Neural crest cell (in vitro differentiated cells): ENCODE measurements at regions not wholly inside any gene's neighbourhood (a gene's known extent, or its start where the extent isn't known, plus 50 kb on each side); places are given as distances from the start of the nearest gene placed in this dataset.
"Not testable (repeated sequence)": the region's sequence is repeated elsewhere in the genome, so short reads cannot be mapped to it uniquely, and the experiment has no call there.

Source experiments
- DNase-seq: peaks from one replicate; pipeline ENCODE4 v3.0.0; 2021; ENCODE audit warnings: low read depth, mixed read lengths, low spot score
- H3K27ac Mint-ChIP-seq: one replicate; pipeline ENCODE4 v1.8.0; 2021; ENCODE audit warnings: mild to moderate bottlenecking, mixed read lengths; ENCODE audit not compliant: unreplicated experiment
- H3K27me3 Mint-ChIP-seq: 2 replicates; pipeline ENCODE4 v1.8.0; 2021; ENCODE audit warnings: low read depth, mild to moderate bottlenecking, mixed read lengths
- H3K36me3 Mint-ChIP-seq: 2 replicates; pipeline ENCODE4 v1.8.0; 2021; ENCODE audit warnings: low read depth, mild to moderate bottlenecking, mixed read lengths
- H3K4me1 Mint-ChIP-seq: 2 replicates; pipeline ENCODE4 v1.8.0; 2021; ENCODE audit warnings: mixed read lengths
- H3K4me3 Mint-ChIP-seq: one replicate; pipeline ENCODE4 v1.8.0; 2021; ENCODE audit warnings: mild to moderate bottlenecking, mixed read lengths
- H3K9me3 Mint-ChIP-seq: 2 replicates; pipeline ENCODE4 v1.8.0; 2021; ENCODE audit warnings: mixed read lengths
- TF ChIP-seq, protein P1 (sequence below): fragments of 200-600 bp; sonication (generic); conservative IDR thresholded peaks from 2 replicates; pipeline ENCODE4 v1.5.0; 2021; ENCODE audit warnings: antibody characterized with exemption, mild to moderate bottlenecking

- H3K27me3 Mint-ChIP-seq: no peaks in the 10 kb centered on the region
- peaks cover 3% of the 10 kb centered on the region for H3K4me1 Mint-ChIP-seq
- H3K27ac Mint-ChIP-seq: no peak overlapping the region
- H3K9me3 Mint-ChIP-seq: peaks cover 19% of the 10 kb centered on the region
- DNase-seq: no peak
- peaks cover 12% of the 10 kb centered on the region for H3K36me3 Mint-ChIP-seq
- H3K4me3 Mint-ChIP-seq: no peak overlapping the region
- TF ChIP-seq, protein P1, sequence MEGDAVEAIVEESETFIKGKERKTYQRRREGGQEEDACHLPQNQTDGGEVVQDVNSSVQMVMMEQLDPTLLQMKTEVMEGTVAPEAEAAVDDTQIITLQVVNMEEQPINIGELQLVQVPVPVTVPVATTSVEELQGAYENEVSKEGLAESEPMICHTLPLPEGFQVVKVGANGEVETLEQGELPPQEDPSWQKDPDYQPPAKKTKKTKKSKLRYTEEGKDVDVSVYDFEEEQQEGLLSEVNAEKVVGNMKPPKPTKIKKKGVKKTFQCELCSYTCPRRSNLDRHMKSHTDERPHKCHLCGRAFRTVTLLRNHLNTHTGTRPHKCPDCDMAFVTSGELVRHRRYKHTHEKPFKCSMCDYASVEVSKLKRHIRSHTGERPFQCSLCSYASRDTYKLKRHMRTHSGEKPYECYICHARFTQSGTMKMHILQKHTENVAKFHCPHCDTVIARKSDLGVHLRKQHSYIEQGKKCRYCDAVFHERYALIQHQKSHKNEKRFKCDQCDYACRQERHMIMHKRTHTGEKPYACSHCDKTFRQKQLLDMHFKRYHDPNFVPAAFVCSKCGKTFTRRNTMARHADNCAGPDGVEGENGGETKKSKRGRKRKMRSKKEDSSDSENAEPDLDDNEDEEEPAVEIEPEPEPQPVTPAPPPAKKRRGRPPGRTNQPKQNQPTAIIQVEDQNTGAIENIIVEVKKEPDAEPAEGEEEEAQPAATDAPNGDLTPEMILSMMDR: no peak
These were observed 525.2 kb downstream of the TNS3 start for GRCh38 chr7:47056731-47057130.

GRCh38 chr7:47052541-47053208, 529.2 kb downstream of the TNS3 start:
- peaks cover 12% of the 10 kb centered on the region for H3K36me3 Mint-ChIP-seq
- not testable (repeated sequence) for H3K4me3 Mint-ChIP-seq, H3K9me3 Mint-ChIP-seq, DNase-seq, H3K27me3 Mint-ChIP-seq, H3K27ac Mint-ChIP-seq, H3K4me1 Mint-ChIP-seq

DNA sequence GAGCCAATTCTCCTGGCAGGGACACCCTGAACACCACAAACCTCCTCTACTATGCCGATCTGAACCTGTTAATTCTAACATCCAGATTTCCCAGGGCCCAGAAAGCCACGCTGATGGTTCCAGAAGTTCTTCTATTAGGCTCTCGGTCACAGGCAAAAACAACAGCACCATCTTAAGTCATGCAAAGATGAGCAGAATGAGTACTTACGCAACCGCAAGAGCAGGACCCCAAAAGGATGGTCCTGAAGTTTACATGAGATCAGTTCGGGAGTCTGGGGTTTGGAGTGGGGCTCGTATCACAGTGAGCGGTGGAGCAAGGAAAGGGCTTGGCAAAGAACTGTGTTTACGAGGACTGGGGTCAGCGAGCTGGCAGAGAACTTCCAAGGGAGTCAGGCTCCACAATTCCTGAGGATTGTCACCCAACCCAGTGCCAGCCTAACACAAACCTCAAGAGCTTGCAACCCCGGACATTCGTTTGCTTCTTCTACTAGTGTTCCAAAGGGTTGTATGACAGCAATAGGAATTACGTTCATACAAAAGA, 532.6 kb downstream of the TNS3 start:
- H3K4me1 Mint-ChIP-seq: peaks cover 35% of the 10 kb centered on the region
- peaks cover 6% of the 10 kb centered on the region for H3K36me3 Mint-ChIP-seq
- H3K27me3 Mint-ChIP-seq: no peaks in the 10 kb centered on the region
- TF ChIP-seq, protein P1: no peak
- peak overlapping the region; percentile 20 for H3K27ac Mint-ChIP-seq
- no peak for DNase-seq
- no peak overlapping the region for H3K4me3 Mint-ChIP-seq
- H3K9me3 Mint-ChIP-seq: peaks cover 6% of the 10 kb centered on the region

DNA sequence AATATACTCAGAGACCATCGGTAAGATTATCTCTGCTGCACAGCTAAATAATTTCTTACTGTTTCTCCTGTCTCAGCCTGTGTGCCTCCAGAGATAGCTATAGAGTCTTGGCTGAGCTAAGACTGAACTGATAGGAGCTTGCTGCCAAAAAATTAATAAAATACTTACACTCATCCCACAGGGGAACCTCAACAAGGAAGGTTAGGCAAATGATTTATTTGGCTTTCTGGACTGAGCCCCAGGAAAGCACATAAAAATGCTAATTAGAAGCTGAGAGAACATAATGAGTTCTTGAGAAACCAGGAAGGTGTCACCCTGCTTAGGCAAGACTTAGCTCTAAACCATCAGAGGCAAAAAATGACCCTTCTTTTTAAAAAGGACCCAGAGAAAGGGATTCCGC, 534.5 kb downstream of the TNS3 start:
- no peaks in the 10 kb centered on the region for H3K9me3 Mint-ChIP-seq
- no peak overlapping the region for H3K4me3 Mint-ChIP-seq
- peak overlapping the region; percentile 78 for H3K27ac Mint-ChIP-seq
- H3K36me3 Mint-ChIP-seq: no peaks in the 10 kb centered on the region
- no peaks in the 10 kb centered on the region for H3K27me3 Mint-ChIP-seq
- peaks cover 38% of the 10 kb centered on the region for H3K4me1 Mint-ChIP-seq
- TF ChIP-seq, protein P1: no peak
- DNase-seq: no peak

DNA sequence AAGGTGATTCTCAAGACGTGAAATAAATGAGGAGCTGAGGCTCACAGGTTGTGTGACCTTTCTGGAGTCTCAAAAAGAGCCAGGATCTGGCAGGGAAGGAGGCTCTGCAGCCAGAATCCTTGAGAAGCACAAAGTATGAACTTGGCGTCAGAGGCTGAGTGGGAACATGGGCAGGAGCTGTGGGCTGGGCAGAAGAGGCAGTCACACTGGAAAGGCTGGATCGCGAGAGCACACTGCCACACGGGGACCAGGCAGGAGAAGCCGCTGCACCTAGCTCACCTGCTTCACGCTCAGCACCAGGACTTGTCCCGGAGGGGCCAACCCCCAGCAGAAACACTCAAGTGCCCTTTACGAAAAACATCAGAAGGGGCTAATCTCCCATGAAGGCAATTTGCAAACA, 535.0 kb downstream of the TNS3 start:
- Mint-ChIP-seq H3K36me3 (no peaks in the 10 kb centered on the region), H3K4me3 (no peak overlapping the region), H3K27me3 (no peaks in the 10 kb centered on the region), H3K27ac (peak overlapping the region; percentile 78), H3K9me3 (no peaks in the 10 kb centered on the region), H3K4me1 (peaks cover 38% of the 10 kb centered on the region)
- DNase-seq: no peak
- TF ChIP-seq, protein P1: no peak
